Heart right ventricle (tissue), 16 donors: ENCODE measurements at regions not wholly inside any gene's neighbourhood (a gene's known extent, or its start where the extent isn't known, plus 50 kb on each side); places are given as distances from the start of the nearest gene placed in this dataset.

ENCODE experiments used
- ATAC-seq, 8 donors: fragments of 200-7000 bp; cut with Tn5 transposase; one replicate each; pipeline ENCODE4 v1.9.1; 2020; ENCODE audit warnings: mild to moderate bottlenecking in 8 of 8, moderate library complexity in 8 of 8, moderate number of reproducible peaks in 1 of 8
- DNase-seq, 2 donors: peaks; one replicate each; pipeline ENCODE4 v3.0.0-alpha.2; 2020
- H3K27ac ChIP-seq, 10 donors: fragments of 200-600 bp; sonication (generic) in 2 of 10; one replicate each; pipeline versions ENCODE4 v1.5.0 to v1.8.0; 2020 to 2022; ENCODE audit warnings: mild to moderate bottlenecking in 3 of 10
- H3K27me3 ChIP-seq, 7 donors: fragments of 200-600 bp; one replicate each; pipeline ENCODE4 v1.8.0; 2021 to 2022; ENCODE audit warnings: mild to moderate bottlenecking in 2 of 7
- H3K36me3 ChIP-seq, 9 donors: fragments of 200-600 bp; sonication (generic) in 1 of 9; one replicate each; pipeline versions ENCODE4 v1.5.0 to v1.8.0; 2020 to 2022; ENCODE audit warnings: mild to moderate bottlenecking in 2 of 9
- H3K4me1 ChIP-seq, 9 donors: fragments of 200-600 bp; sonication (generic) in 1 of 9; one replicate each; pipeline versions ENCODE4 v1.5.0 to v1.8.0; 2020 to 2022; ENCODE audit warnings: mild to moderate bottlenecking in 4 of 9
- H3K4me3 ChIP-seq, 10 donors: fragments of 200-600 bp; sonication (generic) in 2 of 10; one replicate each; pipeline versions ENCODE4 v1.5.0 to v1.8.0; 2020 to 2022; ENCODE audit warnings: mild to moderate bottlenecking in 7 of 10, moderate library complexity in 2 of 10
- H3K9me3 ChIP-seq, 11 donors: fragments of 200-600 bp in 10 of 11; sonication (generic) in 2 of 11; one replicate each; pipeline versions ENCODE4 v1.5.0 to v1.8.0; 2013 to 2022; ENCODE audit warnings: mild to moderate bottlenecking in 2 of 11, control low read depth in 1 of 11, moderate library complexity in 1 of 11
- CTCF ChIP-seq, 9 donors: fragments of 200-600 bp; sonication (generic) in 2 of 9; IDR thresholded peaks; one replicate each; pipeline versions ENCODE4 v1.5.0 to v1.8.0; 2021 to 2022; ENCODE audit warnings: antibody characterized with exemption in 9 of 9, mild to moderate bottlenecking in 5 of 9, moderate library complexity in 1 of 9
- WGBS, 2 donors: extraction: QIAGEN DNeasy Blood & Tissue Kit; methylation state at CpG; one replicate each; pipeline ENCODE4 v1.1.7; 2013; ENCODE audit warnings: inconsistent platforms in 1 of 2; 5-methylcytosine and 5-hydroxymethylcytosine counted together
- intact Hi-C, 10 donors: fragments of 100-400 bp; cut with DNase I; formaldehyde crosslinking; loops; one replicate each; pipeline versions ENCODE4 v1.11.1 to v1.14.2; 2022
- donor health status: Arrhythmogenic right ventricular cardiomyopathy.
- donor health status: ischemic (EF 13 %, LVEDD 7.1; RV severe dilation, severe dysfunction).
- donor health status: healthy with polysubstance abuse.
- donor health status: DM: no; HTN: yes; CAD: no.
- donor health status: DM: no; HTN: no; CAD: no.
- donor health status: ischemic (EF 25% LVEDD 6.9; RV normal size, moderate dysfunction).
- donor health status: ischemic (EF 25% LVEDD 5.7; RV mildly dilated, moderate dysfunction).
- donor health status: healthy.
- donor health status: DM: yes; HTN: yes; CAD: no.
- donor health status: Ischemic cardiomyopathy.
- donor health status: ischemic (EF 35%, LVEDD 5.7; RV mildly dilated, moderate dysfunction).
- donor health status: nonischemic (EF 11% LVEDD 7.7; RV severe dilation, severe dysfunction).
- donor health status: DM: yes; HTN: yes; CAD: no.
- donor health status: PGD.
- donor health status: ischemic (EF 29% LVEDD 5.4; RV normal size, mild dysfunction).
- donor health status: nonischemic (EF 23%, LVEDD 6.1; RV moderate dilation, normal function).

- Histone ChIP-seq H3K9me3 (peaks cover 0 to 3% (median 0%) of the 10 kb centered on the region in 11 donors), H3K27ac (no peak overlapping the region), H3K4me3 (no peak overlapping the region), H3K36me3 (no peaks in the 10 kb centered on the region), H3K27me3 (no peaks in the 10 kb centered on the region), H3K4me1 (no peaks in the 10 kb centered on the region)
- intact Hi-C loops: no loop called here
- DNase-seq (no peak), ATAC-seq (no peak)
- TF ChIP-seq CTCF (IDR thresholded peaks at IDR 0.05): no peak
- WGBS, 2 donors: 50 to 94% methylated on average over 2 to 3 of the region's 3 CpGs
Measured at GRCh38 chrX:125713633-125714032, 394.0 kb downstream of the TEX13C start.

- Histone ChIP-seq H3K27ac (no peak overlapping the region), H3K9me3 (peaks cover 0 to 7% (median 0%) of the 10 kb centered on the region in 11 donors), H3K27me3 (no peaks in the 10 kb centered on the region), H3K4me3 (no peak overlapping the region), H3K36me3 (no peaks in the 10 kb centered on the region), H3K4me1 (no peaks in the 10 kb centered on the region)
- DNase-seq: no peak
- intact Hi-C loops: no loop called here
- no peak for TF ChIP-seq CTCF (IDR thresholded peaks at IDR 0.05)
- ATAC-seq: no peak
- 81 to 89% methylated on average over 3 of the region's 3 CpGs for whole genome bisulfite sequencing, 2 donors
Measured at GRCh38 chrX:125727117-125727516, 407.4 kb downstream of the TEX13C start.

GRCh38 chrX:125736008-125736729 is 416.5 kb downstream of the TEX13C start:
- Histone ChIP-seq H3K4me1 (no peaks in the 10 kb centered on the region), H3K27me3 (no peaks in the 10 kb centered on the region), H3K36me3 (no peaks in the 10 kb centered on the region), H3K4me3 (no peak overlapping the region), H3K9me3 (peaks cover 0 to 10% (median 0%) of the 10 kb centered on the region in 11 donors), H3K27ac (no peak overlapping the region)
- no peak for ATAC-seq
- DNase-seq: no peak
- WGBS, 2 donors: 81 to 82% methylated on average over 6 of the region's 6 CpGs
- intact Hi-C loops: no loop called here
- no peak for TF ChIP-seq CTCF (IDR thresholded peaks at IDR 0.05)

- Histone ChIP-seq H3K36me3 (no peaks in the 10 kb centered on the region), H3K9me3 (no peaks in the 10 kb centered on the region), H3K27me3 (no peaks in the 10 kb centered on the region), H3K4me3 (no peak overlapping the region), H3K27ac (no peak overlapping the region), H3K4me1 (no peaks in the 10 kb centered on the region)
- DNase-seq (no peak), ATAC-seq (no peak)
- TF ChIP-seq CTCF (IDR thresholded peaks at IDR 0.05): no peak
- intact Hi-C loops: no loop called here
Measured at GRCh38 chrX:125742811-125743210, 423.1 kb downstream of the TEX13C start.
